NCI-H460 (cell line): ENCODE measurements at regions not wholly inside any gene's neighbourhood (a gene's known extent, or its start where the extent isn't known, plus 50 kb on each side); places are given as distances from the start of the nearest gene placed in this dataset.
"Not testable (repeated sequence)": the region's sequence is repeated elsewhere in the genome, so short reads cannot be mapped to it uniquely, and the experiment has no call there.

ENCODE experiments used
- DNase-seq: peaks from one replicate; pipeline ENCODE4 v3.0.0-alpha.2; 2016; ENCODE audit warnings: low read depth; ENCODE audit errors: extremely low read depth

- no peak for DNase-seq
These were observed 1075.2 kb downstream of the PCDH9 start for GRCh38 chr13:66154976-66155375.

- no peak for DNase-seq
These were observed 1075.8 kb downstream of the PCDH9 start for GRCh38 chr13:66154354-66154753.

GRCh38 chr13:66152596-66152995, 1077.5 kb downstream of the PCDH9 start:
- no peak for DNase-seq

GRCh38 chr13:66144357-66144756, 1085.8 kb downstream of the PCDH9 start:
- DNase-seq: not testable (repeated sequence)

GRCh38 chr13:66139701-66140100, 1090.4 kb downstream of the PCDH9 start:
- no peak for DNase-seq

GRCh38 chr13:66139250-66139649, 1090.9 kb downstream of the PCDH9 start:
- no peak for DNase-seq

GRCh38 chr13:66138172-66138811, 1091.8 kb downstream of the PCDH9 start:
- no peak for DNase-seq

GRCh38 chr13:66137384-66137783, 1092.8 kb downstream of the PCDH9 start:
- no peak for DNase-seq

GRCh38 chr13:66128692-66129269, 1101.4 kb downstream of the PCDH9 start:
- no peak for DNase-seq

- DNase-seq: no peak
These were observed 1101.9 kb downstream of the PCDH9 start for GRCh38 chr13:66128201-66128600.

- no peak for DNase-seq
These were observed 1112.6 kb downstream of the PCDH9 start for GRCh38 chr13:66117563-66117962.

- no peak for DNase-seq
These were observed 1116.1 kb downstream of the PCDH9 start for GRCh38 chr13:66113882-66114526.

GRCh38 chr13:66111628-66112027, 1118.5 kb downstream of the PCDH9 start:
- DNase-seq: no peak

GRCh38 chr13:66106246-66106645, 1123.9 kb downstream of the PCDH9 start:
- DNase-seq: no peak

- no peak for DNase-seq
These were observed 1127.3 kb downstream of the PCDH9 start for GRCh38 chr13:66102864-66103263.

GRCh38 chr13:66099825-66100224, 1130.3 kb downstream of the PCDH9 start:
- DNase-seq: no peak

- DNase-seq: no peak
These were observed 1131.1 kb downstream of the PCDH9 start for GRCh38 chr13:66098931-66099628.

GRCh38 chr13:66089711-66090110, 1140.4 kb downstream of the PCDH9 start:
- DNase-seq: no peak

- no peak for DNase-seq
These were observed 1142.8 kb downstream of the PCDH9 start for GRCh38 chr13:66087269-66087710.

- no peak for DNase-seq
These were observed 1152.9 kb downstream of the PCDH9 start for GRCh38 chr13:66077132-66077689.

GRCh38 chr13:66076417-66076816, 1153.7 kb downstream of the PCDH9 start:
- no peak for DNase-seq
